HepG2 (cell line): ENCODE measurements at regions not wholly inside any gene's neighbourhood (a gene's known extent, or its start where the extent isn't known, plus 50 kb on each side); places are given as distances from the start of the nearest gene placed in this dataset.

Experiments
- ATAC-seq: fragments of 200-7000 bp; cut with Tn5 transposase; 3 replicates; pipeline ENCODE4 v1.9.1; 2020; ENCODE audit warnings: mild to moderate bottlenecking, moderate library complexity
- BruUV-seq: library from RNA; stranded (reverse); fragments of 400-500 nt; replicated peaks from 2 replicates; lab custom pipeline; 2021; lab: Mats Ljungman, UMichigan
- CTCF ChIA-PET: fragments of 300-600 bp; formaldehyde crosslinking; extraction: SDS; loops from one replicate; lab custom pipeline; 2021; ENCODE audit warnings: low total read pairs, inconsistent platforms, low intra/inter-chr PET ratio; lab: Yijun Ruan, JAX
- POLR2A ChIA-PET: fragments of 350-600 bp; sonication (Branson Sonifier 250); formaldehyde crosslinking; loops from one replicate; lab custom pipeline; 2020; ENCODE audit warnings: antibody characterized with exemption, inconsistent platforms; lab: Yijun Ruan, JAX
- DNase-seq: peaks from one replicate; pipeline ENCODE4 v3.0.0-alpha.2; 2015; ENCODE audit warnings: low spot score
- FAIRE-seq: peaks from 3 replicates; lab custom pipeline; 2011; peaks lifted over from hg19 to GRCh38; lab: Jason Lieb, UNC
- H2AFZ ChIP-seq: one replicate; pipeline ENCODE4 v1.6.1; 2011; ENCODE audit warnings: low read length, inconsistent platforms
- H3K27ac ChIP-seq: fragments of 300-600 bp; 3 replicates; pipeline ENCODE4 v1.8.0; 2011; ENCODE audit warnings: mixed run types, mild to moderate bottlenecking, mixed read lengths, low read length, inconsistent platforms; ENCODE audit not compliant: insufficient read depth; ENCODE audit errors: extremely low read length
- H3K27me3 ChIP-seq, 2 experiments: fragments of 200-600 bp in 1 of 2; 2 replicates in 1 of 2; 3 replicates in 1 of 2; pipeline versions ENCODE4 v1.6.0 to v1.8.0; 2011; ENCODE audit warnings: low read length in 2 of 2, mild to moderate bottlenecking in 2 of 2, moderate library complexity in 2 of 2, inconsistent platforms in 1 of 2; ENCODE audit not compliant: insufficient read depth in 2 of 2, control insufficient read depth in 1 of 2
- H3K36me3 ChIP-seq, 2 experiments: fragments of 200-600 bp in 1 of 2; replicated peaks in 1 of 2; 2 replicates in 1 of 2; 3 replicates in 1 of 2; pipeline versions ENCODE4 v1.5.1 to v1.8.0; 2011; ENCODE audit warnings: low read length in 2 of 2, inconsistent platforms in 1 of 2; ENCODE audit not compliant: insufficient read depth in 2 of 2, control insufficient read depth in 1 of 2
- H3K4me1 ChIP-seq: 2 replicates; pipeline ENCODE4 v1.5.1; 2012; ENCODE audit warnings: low read length, inconsistent platforms; ENCODE audit not compliant: insufficient read depth
- H3K4me2 ChIP-seq: 2 replicates; pipeline ENCODE4 v1.6.0; 2011; ENCODE audit warnings: low read depth, low read length, inconsistent platforms
- H3K4me3 ChIP-seq, 3 experiments: fragments of 200-600 bp in 1 of 3; sonication (generic), shearing (Covaris generic) in 1 of 3; replicated peaks in 1 of 3; 2 replicates each; pipeline ENCODE4 v1.5.1; 2011 to 2016; ENCODE audit warnings: low read length in 3 of 3, inconsistent platforms in 2 of 3, low read depth in 2 of 3, mild to moderate bottlenecking in 2 of 3, control low read depth in 1 of 3, mixed read lengths in 1 of 3; ENCODE audit not compliant: insufficient read depth in 1 of 3
- H3K79me2 ChIP-seq: one replicate; pipeline ENCODE4 v1.6.1; 2011; ENCODE audit warnings: low read length, inconsistent platforms; ENCODE audit not compliant: insufficient read depth
- H3K9ac ChIP-seq: 2 replicates; pipeline ENCODE4 v1.6.0; 2011; ENCODE audit warnings: mild to moderate bottlenecking, low read depth, low read length, inconsistent platforms; ENCODE audit not compliant: insufficient read depth
- H3K9me3 ChIP-seq: 2 replicates; pipeline ENCODE4 v1.5.1; 2012; ENCODE audit warnings: mild to moderate bottlenecking, low read length
- H4K20me1 ChIP-seq: 2 replicates; pipeline ENCODE4 v1.6.0; 2011; ENCODE audit warnings: inconsistent platforms, mild to moderate bottlenecking, low read length, moderate library complexity; ENCODE audit not compliant: insufficient read depth
- BCLAF1 ChIP-seq: fragments of 450-650 bp; IDR thresholded peaks from 2 replicates; pipeline ENCODE4 v1.6.1; 2017; ENCODE audit warnings: mild to moderate bottlenecking
- DMTF1 ChIP-seq: sonication (generic); formaldehyde crosslinking; IDR thresholded peaks from 2 replicates; pipeline ENCODE4 v1.4.0; 2020; ENCODE audit warnings: mild to moderate bottlenecking, missing genetic modification reagents
- NBN ChIP-seq: fragments of 450-650 bp; conservative IDR thresholded peaks from 2 replicates; pipeline ENCODE4 v1.6.1; 2017
- NFE2 ChIP-seq: sonication (generic); formaldehyde crosslinking; IDR thresholded peaks from 2 replicates; pipeline ENCODE4 v1.4.0; 2020; ENCODE audit warnings: missing genetic modification reagents
- SMC3 ChIP-seq: IDR thresholded peaks from 2 replicates; pipeline ENCODE4 v1.6.1; 2011; ENCODE audit warnings: low read length, improper control_type of control experiment
- TEAD3 ChIP-seq: optimal IDR thresholded peaks from 2 replicates; pipeline ENCODE3; 2016; ENCODE audit warnings: borderline replicate concordance
- ZBTB3 ChIP-seq: sonication (generic); formaldehyde crosslinking; IDR thresholded peaks from 2 replicates; pipeline ENCODE4 v1.4.0; 2020; ENCODE audit warnings: low read depth, mild to moderate bottlenecking, moderate library complexity, missing genetic modification reagents, borderline replicate concordance
- ZNF619 ChIP-seq: sonication (generic); formaldehyde crosslinking; IDR thresholded peaks from 2 replicates; pipeline ENCODE4 v1.4.0; 2020; ENCODE audit warnings: mild to moderate bottlenecking, missing genetic modification reagents
- ZNF660 ChIP-seq: sonication (generic); formaldehyde crosslinking; IDR thresholded peaks from 2 replicates; pipeline ENCODE4 v1.5.1; 2020; ENCODE audit warnings: mild to moderate bottlenecking, low read depth, missing genetic modification reagents, borderline replicate concordance
- WGBS: methylation state at CpG from one replicate; pipeline ENCODE4 v1.1.6; 2017; ENCODE audit warnings: low lambda C conversion rate; 5-methylcytosine and 5-hydroxymethylcytosine counted together
- in situ Hi-C: cut with HindIII; loops from 2 replicates; pipeline ENCODE4 v1.10.0; 2017; ENCODE audit warnings: low pct_unique_long_range_greater_than_20kb; ENCODE audit not compliant: extremely low pct_ligation_motif_present
- intact Hi-C: fragments of 100-400 bp; cut with micrococcal nuclease; formaldehyde crosslinking; loops from one replicate; pipeline ENCODE4 v1.10.0; 2022; ENCODE audit not compliant: unreplicated experiment

GRCh38 chr2:3034856-3035255, 342.8 kb downstream of the EIPR1 start (continued):
- no peak for TF ChIP-seq BCLAF1

- no peak overlapping the region for H3K27ac ChIP-seq
- no peak overlapping the region for H3K4me3 ChIP-seq
- H3K9ac ChIP-seq: no peak overlapping the region
- intact Hi-C loops (loop anchor here (5.0 kb wide), 1 partner anchor 912 kb away; no protein-coding TSS in a partner anchor), in situ Hi-C loops (no loop called here)
- H3K4me1 ChIP-seq: no peaks in the 10 kb centered on the region
- no peak for FAIRE-seq
- ATAC-seq: peak; percentile 43
- no peaks in the 10 kb centered on the region for H3K79me2 ChIP-seq
- H3K27me3 ChIP-seq: peaks cover 4 to 48% of the 10 kb centered on the region in 2 experiments; a peak in 3 of 5 replicates
- BruUV-seq: no TSS peak
- 22% methylated on average over 7 of the region's 7 CpGs for WGBS
- no peak overlapping the region for H3K4me2 ChIP-seq
- H2AFZ ChIP-seq: no peak overlapping the region
- no peaks in the 10 kb centered on the region for H4K20me1 ChIP-seq
- DNase-seq: no peak
- CTCF ChIA-PET: no interaction called here
- POLR2A ChIA-PET: no interaction called here
- TF ChIP-seq TEAD3 (CRISPR knock-in tag): peak; percentile 66
- TF ChIP-seq NFE2 (CRISPR knock-in tag): no peak
- no peaks in the 10 kb centered on the region for H3K9me3 ChIP-seq
- H3K36me3 ChIP-seq: no peaks in the 10 kb centered on the region
Measured at GRCh38 chr2:3034396-3034795, 343.2 kb downstream of the EIPR1 start.

- intact Hi-C loops: loop anchor here (5.0 kb wide), 1 partner anchor 911 kb away; no protein-coding TSS in a partner anchor
- ATAC-seq (no peak), DNase-seq (no peak), FAIRE-seq (no peak)
- Histone ChIP-seq H3K79me2 (no peaks in the 10 kb centered on the region), H3K9me3 (no peaks in the 10 kb centered on the region), H3K36me3 (no peaks in the 10 kb centered on the region), H3K4me1 (no peaks in the 10 kb centered on the region), H3K27me3 (peaks cover 4 to 44% of the 10 kb centered on the region in 2 experiments; a peak in 3 of 5 replicates), H3K27ac (no peak overlapping the region), H4K20me1 (no peaks in the 10 kb centered on the region), H2AFZ (no peak overlapping the region), H3K9ac (no peak overlapping the region), H3K4me2 (no peak overlapping the region), H3K4me3 (no peak overlapping the region)
- POLR2A ChIA-PET: no interaction called here
- in situ Hi-C loops: no loop called here
- 39% methylated on average over 8 of the region's 8 CpGs for WGBS
- TF ChIP-seq SMC3: no peak
- TF ChIP-seq ZBTB3: no peak
- no peak for TF ChIP-seq NBN
- no peak for TF ChIP-seq ZNF619 (CRISPR knock-in tag)
- TF ChIP-seq ZNF660 (CRISPR knock-in tag): no peak
- no peak for TF ChIP-seq DMTF1 (CRISPR knock-in tag)
- BruUV-seq: no TSS peak
- CTCF ChIA-PET: no interaction called here
Measured at GRCh38 chr2:3033315-3033714, 344.3 kb downstream of the EIPR1 start.
